Activated CD8-positive, alpha-beta T cell treated with anti-CD3 and anti-CD28 coated beads for 36 hours (primary cell): ENCODE measurements at regions not wholly inside any gene's neighbourhood (a gene's known extent, or its start where the extent isn't known, plus 50 kb on each side); places are given as distances from the start of the nearest gene placed in this dataset.
"Not testable (repeated sequence)": the region's sequence is repeated elsewhere in the genome, so short reads cannot be mapped to it uniquely, and the experiment has no call there.

Source experiments
- ATAC-seq: fragments of 200-7000 bp; cut with Tn5 transposase; one replicate; pipeline ENCODE4 v1.10.0; 2021; ENCODE audit warnings: mild to moderate bottlenecking, moderate library complexity
- CTCF ChIA-PET: fragments of 350-600 bp; sonication (Branson Sonifier 250); formaldehyde crosslinking; loops from one replicate; lab custom pipeline; 2021; ENCODE audit warnings: antibody characterized with exemption; lab: Charles Lee
- POLR2A ChIA-PET: fragments of 350-600 bp; sonication (Branson Sonifier 250); formaldehyde crosslinking; loops from one replicate; lab custom pipeline; 2021; ENCODE audit warnings: antibody characterized with exemption; lab: Charles Lee
- DNase-seq: peaks from one replicate; pipeline ENCODE4 v3.0.0-alpha.2; 2020
- H3K27ac Mint-ChIP-seq: one replicate; pipeline ENCODE4 v1.8.0; 2021; ENCODE audit warnings: mild to moderate bottlenecking, mixed read lengths
- H3K27me3 Mint-ChIP-seq: one replicate; pipeline ENCODE4 v1.8.0; 2021; ENCODE audit warnings: mixed read lengths
- H3K36me3 Mint-ChIP-seq: one replicate; pipeline ENCODE4 v1.8.0; 2021; ENCODE audit warnings: low read depth, mixed read lengths
- H3K4me1 Mint-ChIP-seq: one replicate; pipeline ENCODE4 v1.8.0; 2021; ENCODE audit warnings: low read depth, mixed read lengths
- H3K4me3 Mint-ChIP-seq: one replicate; pipeline ENCODE4 v1.8.0; 2021; ENCODE audit warnings: mild to moderate bottlenecking, moderate library complexity, mixed read lengths
- H3K9me3 Mint-ChIP-seq: one replicate; pipeline ENCODE4 v1.8.0; 2021; ENCODE audit warnings: mixed read lengths
- intact Hi-C: fragments of 100-400 bp; cut with micrococcal nuclease; formaldehyde crosslinking; loops from one replicate; pipeline ENCODE4 v1.10.0; 2022
- TF ChIP-seq, protein P1 (sequence below): fragments of 200-600 bp; IDR thresholded peaks from one replicate; pipeline ENCODE4 v1.8.0; 2022; ENCODE audit warnings: antibody characterized with exemption, mild to moderate bottlenecking

DNA sequence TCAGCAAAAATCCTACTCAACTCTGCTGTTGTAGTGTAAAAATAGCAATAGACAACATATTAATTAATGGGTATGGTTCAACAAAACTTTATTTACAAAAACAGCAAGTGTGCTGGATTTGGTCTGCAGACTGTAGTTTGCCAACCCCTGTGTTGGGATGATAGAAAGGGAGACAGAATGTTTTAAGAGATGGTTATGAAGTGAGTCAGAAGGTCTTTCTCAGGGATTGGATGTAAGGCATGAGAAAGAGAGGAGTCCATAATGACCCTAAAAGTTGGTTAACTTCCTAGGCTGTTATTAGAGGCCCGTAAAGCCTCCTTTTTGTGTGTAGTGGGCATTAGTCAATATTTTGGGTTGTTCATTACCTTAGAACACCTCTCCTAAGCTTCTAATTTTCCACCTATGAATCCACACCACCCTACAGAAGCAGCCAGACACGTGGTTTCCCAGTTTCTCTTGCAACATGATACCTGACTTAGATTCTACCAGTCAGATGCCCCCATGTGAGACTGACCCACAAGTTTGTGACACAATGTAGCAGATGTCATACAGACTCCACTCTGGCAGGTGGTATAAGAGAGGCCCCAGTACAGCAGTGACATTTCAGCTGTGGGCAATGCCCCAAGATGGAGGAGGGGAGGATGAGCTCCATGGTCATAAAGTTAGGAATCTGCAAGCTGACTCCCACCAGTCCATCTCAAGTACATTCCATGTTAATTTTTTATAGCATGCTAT lies 1015.6 kb downstream of the KCNMA1 start:
- H3K9me3 Mint-ChIP-seq = peaks cover 3% of the 10 kb centered on the region
- H3K27ac Mint-ChIP-seq = no peak overlapping the region
- no peak for DNase-seq
- no peak for ATAC-seq
- intact Hi-C loops = no loop called here
- no peaks in the 10 kb centered on the region for H3K27me3 Mint-ChIP-seq
- H3K4me3 Mint-ChIP-seq = no peak overlapping the region
- TF ChIP-seq, protein P1, sequence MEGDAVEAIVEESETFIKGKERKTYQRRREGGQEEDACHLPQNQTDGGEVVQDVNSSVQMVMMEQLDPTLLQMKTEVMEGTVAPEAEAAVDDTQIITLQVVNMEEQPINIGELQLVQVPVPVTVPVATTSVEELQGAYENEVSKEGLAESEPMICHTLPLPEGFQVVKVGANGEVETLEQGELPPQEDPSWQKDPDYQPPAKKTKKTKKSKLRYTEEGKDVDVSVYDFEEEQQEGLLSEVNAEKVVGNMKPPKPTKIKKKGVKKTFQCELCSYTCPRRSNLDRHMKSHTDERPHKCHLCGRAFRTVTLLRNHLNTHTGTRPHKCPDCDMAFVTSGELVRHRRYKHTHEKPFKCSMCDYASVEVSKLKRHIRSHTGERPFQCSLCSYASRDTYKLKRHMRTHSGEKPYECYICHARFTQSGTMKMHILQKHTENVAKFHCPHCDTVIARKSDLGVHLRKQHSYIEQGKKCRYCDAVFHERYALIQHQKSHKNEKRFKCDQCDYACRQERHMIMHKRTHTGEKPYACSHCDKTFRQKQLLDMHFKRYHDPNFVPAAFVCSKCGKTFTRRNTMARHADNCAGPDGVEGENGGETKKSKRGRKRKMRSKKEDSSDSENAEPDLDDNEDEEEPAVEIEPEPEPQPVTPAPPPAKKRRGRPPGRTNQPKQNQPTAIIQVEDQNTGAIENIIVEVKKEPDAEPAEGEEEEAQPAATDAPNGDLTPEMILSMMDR = no peak
- CTCF ChIA-PET = no interaction called here
- H3K4me1 Mint-ChIP-seq = no peaks in the 10 kb centered on the region
- H3K36me3 Mint-ChIP-seq = no peaks in the 10 kb centered on the region
- POLR2A ChIA-PET = no interaction called here

DNA sequence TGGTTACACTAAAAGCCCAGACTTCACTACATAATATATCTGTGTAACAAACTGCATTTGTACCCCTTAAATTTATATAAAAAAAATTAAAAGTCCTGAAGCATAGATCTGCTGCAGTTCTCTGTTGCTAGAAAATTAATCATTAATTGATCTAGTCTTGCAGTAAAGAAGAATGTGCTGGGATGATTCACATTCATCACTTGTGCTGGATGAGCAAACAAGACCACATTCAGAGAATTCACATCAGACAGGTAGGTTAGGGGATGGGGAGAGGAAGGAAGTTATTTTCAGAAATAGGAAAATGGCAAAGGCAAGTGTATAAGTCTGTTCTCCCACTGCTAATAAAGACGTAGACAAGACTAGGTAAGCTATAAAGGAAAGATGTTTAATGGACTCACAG lies 1019.0 kb downstream of the KCNMA1 start:
- intact Hi-C loops = no loop called here
- CTCF ChIA-PET = no interaction called here
- Mint-ChIP-seq H3K27ac (no peak overlapping the region), H3K36me3 (no peaks in the 10 kb centered on the region), H3K4me1 (no peaks in the 10 kb centered on the region), H3K4me3 (no peak overlapping the region), H3K9me3 (peaks cover 3% of the 10 kb centered on the region), H3K27me3 (no peaks in the 10 kb centered on the region)
- TF ChIP-seq, protein P1 = no peak
- POLR2A ChIA-PET = no interaction called here
- DNase-seq (no peak), ATAC-seq (no peak)

DNA sequence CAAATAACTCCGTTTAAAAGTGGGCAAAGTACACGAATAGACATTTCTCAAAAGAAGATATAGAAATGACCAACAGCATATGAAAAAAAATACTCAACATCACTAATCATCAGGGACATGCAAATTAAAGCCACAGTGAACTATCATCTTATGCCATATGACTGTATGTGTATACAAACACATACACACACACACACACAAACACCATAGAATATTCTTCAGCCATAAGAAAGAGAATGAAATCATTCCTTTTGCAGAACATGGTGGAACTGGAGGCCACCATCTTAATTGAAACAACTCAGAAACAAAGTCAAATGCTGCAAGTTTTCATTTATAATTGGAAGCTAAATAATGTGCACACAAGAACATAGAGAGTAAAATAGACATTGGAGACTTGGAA lies 1019.4 kb downstream of the KCNMA1 start:
- Mint-ChIP-seq H3K9me3 (peaks cover 3% of the 10 kb centered on the region), H3K36me3 (no peaks in the 10 kb centered on the region), H3K4me1 (no peaks in the 10 kb centered on the region), H3K27me3 (no peaks in the 10 kb centered on the region), H3K27ac (no peak overlapping the region), H3K4me3 (no peak overlapping the region)
- POLR2A ChIA-PET = no interaction called here
- DNase-seq (no peak), ATAC-seq (peak; percentile 20)
- CTCF ChIA-PET = no interaction called here
- TF ChIP-seq, protein P1 = no peak
- intact Hi-C loops = no loop called here

DNA sequence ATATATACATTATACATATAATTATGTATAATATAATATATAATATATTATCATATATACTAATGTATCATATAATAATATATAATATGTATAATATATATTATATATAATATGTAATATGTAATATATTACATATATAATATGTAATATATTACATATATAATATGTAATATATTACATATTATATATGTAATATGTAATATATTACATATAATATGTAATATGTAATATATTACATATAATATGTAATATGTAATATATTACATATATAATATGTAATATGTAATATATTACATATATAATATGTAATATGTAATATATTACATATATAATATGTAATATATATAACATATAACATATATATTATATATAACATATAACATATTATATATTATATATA lies 1020.9 kb downstream of the KCNMA1 start:
- intact Hi-C loops, DNase-seq, H3K9me3 Mint-ChIP-seq, H3K4me3 Mint-ChIP-seq, H3K36me3 Mint-ChIP-seq, H3K27ac Mint-ChIP-seq, POLR2A ChIA-PET, H3K4me1 Mint-ChIP-seq, ATAC-seq, H3K27me3 Mint-ChIP-seq, CTCF ChIA-PET: not testable (repeated sequence)

DNA sequence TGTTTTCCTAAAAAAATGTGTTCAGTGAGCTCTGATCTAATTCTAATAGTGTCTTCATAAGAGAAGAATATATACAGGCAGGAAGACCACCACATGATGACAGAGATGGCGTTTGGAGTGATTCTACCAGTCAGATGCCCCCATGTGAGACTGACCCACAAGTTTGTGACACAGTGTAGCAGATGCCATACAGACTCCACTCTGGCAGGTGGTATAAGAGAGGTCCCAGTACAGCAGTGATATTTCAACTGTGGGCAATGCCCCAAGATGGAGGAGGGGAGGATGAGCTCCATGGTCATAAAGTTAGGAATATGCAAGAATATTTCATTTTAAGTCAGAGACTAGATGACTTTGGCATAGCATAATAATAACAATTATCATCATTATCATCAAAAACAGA lies 1022.6 kb downstream of the KCNMA1 start:
- TF ChIP-seq, protein P1 = no peak
- ChIA-PET POLR2A (no interaction called here), CTCF (interaction anchor here (0.7 kb wide), 1 partner anchor 26 kb away, joined by 3 read pairs; no protein-coding TSS in a partner anchor)
- H3K36me3 Mint-ChIP-seq = no peaks in the 10 kb centered on the region
- H3K4me3 Mint-ChIP-seq = no peak overlapping the region
- H3K9me3 Mint-ChIP-seq = peaks cover 6% of the 10 kb centered on the region
- ATAC-seq (no peak), DNase-seq (no peak)
- no peaks in the 10 kb centered on the region for H3K4me1 Mint-ChIP-seq
- intact Hi-C loops = no loop called here
- H3K27ac Mint-ChIP-seq = no peak overlapping the region
- no peaks in the 10 kb centered on the region for H3K27me3 Mint-ChIP-seq
